ENCODE measurements at regions not wholly inside any gene's neighbourhood (a gene's known extent, or its start where the extent isn't known, plus 50 kb on each side); places are given as distances from the start of the nearest gene placed in this dataset.

DNA sequence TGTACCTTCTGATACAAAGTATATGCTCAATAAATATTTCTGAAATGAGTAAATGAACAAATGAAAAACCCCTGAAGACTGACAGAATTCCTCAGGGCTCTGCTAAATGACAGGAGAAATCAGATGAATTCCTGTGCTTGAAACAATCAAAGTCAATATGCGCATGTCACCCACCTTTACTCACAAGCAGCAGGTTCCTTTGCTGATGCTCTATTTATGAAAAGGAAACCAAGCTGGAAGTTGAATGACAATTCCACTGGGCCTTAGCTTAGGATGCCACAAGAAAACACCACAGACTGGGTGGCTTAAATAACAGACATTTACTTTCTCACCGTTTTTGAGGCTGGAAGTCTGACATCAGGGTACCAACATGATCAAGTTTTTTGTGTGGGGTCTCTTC lies 477.5 kb upstream of the TEX13C start:
- WGBS, 2 experiments (ENCODE audit: low coverage in 1 of 2, low lambda C conversion rate in 2 of 2, missing lambda C conversion rate in 2 of 2): 43 to 50% methylated on average over 2 of the region's 2 CpGs
- Histone ChIP-seq H3K9me2 (ENCODE audit: insufficient read depth) (no peaks in the 10 kb centered on the region), H3K9ac (no peak overlapping the region), H3K27me3 (replicated peaks; ENCODE audit: insufficient read depth) (no peaks in the 10 kb centered on the region), H3F3A (ENCODE audit: insufficient read depth) (no peaks in the 10 kb centered on the region), H3K4me2 (ENCODE audit: unreplicated experiment) (no peak overlapping the region), H3K36me3 (ENCODE audit: low read depth) (no peaks in the 10 kb centered on the region), H3K4me1 (ENCODE audit: insufficient read depth) (no peaks in the 10 kb centered on the region), H3K27ac (no peak overlapping the region), H3K4me3 (no peak overlapping the region), H3K79me2 (ENCODE audit: insufficient read depth) (no peaks in the 10 kb centered on the region), H4K20me1 (ENCODE audit: insufficient read depth) (no peaks in the 10 kb centered on the region), H3K9me3 (ENCODE audit: low read depth) (no peaks in the 10 kb centered on the region), H2AFZ (no peak overlapping the region)
- in situ Hi-C loops (cut with MboI): no loop called here
- DNase-seq: no peak
- TF ChIP-seq EZH2phosphoT487 (IDR thresholded peaks at IDR 0.05; ENCODE audit: insufficient read depth, low read depth) (no peak), EZH2 (IDR thresholded peaks at IDR 0.05; ENCODE audit: insufficient read depth, poor library complexity, severe bottlenecking) (no peak)

DNA sequence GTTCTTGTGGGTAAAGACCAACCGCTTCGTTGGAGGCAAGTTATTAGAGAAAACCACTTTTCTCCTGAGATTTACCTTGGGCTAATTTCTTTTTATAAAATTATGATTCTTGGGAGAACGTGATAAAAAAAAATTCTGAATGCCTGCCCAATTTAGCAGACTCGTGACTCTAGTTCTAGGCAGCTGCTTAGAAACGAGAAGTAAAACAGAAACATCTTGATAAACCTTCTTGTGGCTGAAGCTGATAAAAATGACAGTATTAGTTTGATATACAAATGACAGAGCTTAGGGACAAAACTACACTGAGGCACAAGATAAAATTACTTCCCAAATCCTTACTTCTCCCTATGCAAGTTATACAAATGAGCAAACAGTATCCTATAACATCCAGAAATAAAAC lies 458.9 kb upstream of the TEX13C start:
- Histone ChIP-seq H3K36me3 (ENCODE audit: low read depth) (no peaks in the 10 kb centered on the region), H3K27me3 (replicated peaks; ENCODE audit: insufficient read depth) (no peaks in the 10 kb centered on the region), H3K9me3 (ENCODE audit: low read depth) (no peaks in the 10 kb centered on the region), H2AFZ (no peak overlapping the region), H3K4me1 (ENCODE audit: insufficient read depth) (no peaks in the 10 kb centered on the region), H3K9me2 (ENCODE audit: insufficient read depth) (no peaks in the 10 kb centered on the region), H3K9ac (no peak overlapping the region), H3F3A (ENCODE audit: insufficient read depth) (no peaks in the 10 kb centered on the region), H3K79me2 (ENCODE audit: insufficient read depth) (no peaks in the 10 kb centered on the region), H3K4me2 (ENCODE audit: unreplicated experiment) (no peak overlapping the region), H4K20me1 (ENCODE audit: insufficient read depth) (no peaks in the 10 kb centered on the region), H3K27ac (no peak overlapping the region), H3K4me3 (no peak overlapping the region)
- DNase-seq: no peak
- in situ Hi-C loops (cut with MboI): no loop called here
- 20 to 41% methylated on average over 5 of the region's 5 CpGs for WGBS, 2 experiments (ENCODE audit: low coverage in 1 of 2, low lambda C conversion rate in 2 of 2, missing lambda C conversion rate in 2 of 2)
- TF ChIP-seq EZH2 (IDR thresholded peaks at IDR 0.05; ENCODE audit: insufficient read depth, poor library complexity, severe bottlenecking): no peak
- no peak for TF ChIP-seq EZH2phosphoT487 (IDR thresholded peaks at IDR 0.05; ENCODE audit: insufficient read depth, low read depth)

DNA sequence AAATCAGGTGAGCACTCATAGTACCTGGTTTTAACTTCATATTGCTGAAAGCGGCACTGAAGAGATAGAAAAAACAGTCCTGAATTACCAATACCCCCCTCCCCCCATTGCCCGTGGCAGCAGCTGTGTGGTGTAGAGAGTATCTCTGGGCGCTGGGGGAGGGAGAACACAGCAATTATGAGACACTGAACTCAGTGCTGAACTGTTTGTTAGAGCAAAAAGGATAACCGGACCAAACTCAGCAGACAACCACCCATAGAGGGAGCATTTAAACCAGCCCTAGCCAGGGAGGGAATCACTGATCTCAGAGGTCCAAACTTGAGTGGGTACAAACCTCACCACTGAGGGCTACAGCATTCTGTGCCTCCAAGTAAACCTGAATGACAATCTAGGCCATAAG lies 457.4 kb upstream of the TEX13C start:
- Histone ChIP-seq H3F3A (ENCODE audit: insufficient read depth) (no peaks in the 10 kb centered on the region), H3K4me2 (ENCODE audit: unreplicated experiment) (no peak overlapping the region), H4K20me1 (ENCODE audit: insufficient read depth) (no peaks in the 10 kb centered on the region), H3K9me2 (ENCODE audit: insufficient read depth) (no peaks in the 10 kb centered on the region), H3K36me3 (ENCODE audit: low read depth) (no peaks in the 10 kb centered on the region), H3K27me3 (replicated peaks; ENCODE audit: insufficient read depth) (no peaks in the 10 kb centered on the region), H2AFZ (no peak overlapping the region), H3K79me2 (ENCODE audit: insufficient read depth) (no peaks in the 10 kb centered on the region), H3K27ac (no peak overlapping the region), H3K4me3 (no peak overlapping the region), H3K9ac (no peak overlapping the region), H3K4me1 (ENCODE audit: insufficient read depth) (no peaks in the 10 kb centered on the region), H3K9me3 (ENCODE audit: low read depth) (no peaks in the 10 kb centered on the region)
- no peak for TF ChIP-seq EZH2phosphoT487 (IDR thresholded peaks at IDR 0.05; ENCODE audit: insufficient read depth, low read depth)
- TF ChIP-seq EZH2 (IDR thresholded peaks at IDR 0.05; ENCODE audit: insufficient read depth, poor library complexity, severe bottlenecking): no peak
- no peak for DNase-seq
- 46 to 51% methylated on average over 4 of the region's 4 CpGs for WGBS, 2 experiments (ENCODE audit: low coverage in 1 of 2, low lambda C conversion rate in 2 of 2, missing lambda C conversion rate in 2 of 2)
- in situ Hi-C loops (cut with MboI): no loop called here

DNA sequence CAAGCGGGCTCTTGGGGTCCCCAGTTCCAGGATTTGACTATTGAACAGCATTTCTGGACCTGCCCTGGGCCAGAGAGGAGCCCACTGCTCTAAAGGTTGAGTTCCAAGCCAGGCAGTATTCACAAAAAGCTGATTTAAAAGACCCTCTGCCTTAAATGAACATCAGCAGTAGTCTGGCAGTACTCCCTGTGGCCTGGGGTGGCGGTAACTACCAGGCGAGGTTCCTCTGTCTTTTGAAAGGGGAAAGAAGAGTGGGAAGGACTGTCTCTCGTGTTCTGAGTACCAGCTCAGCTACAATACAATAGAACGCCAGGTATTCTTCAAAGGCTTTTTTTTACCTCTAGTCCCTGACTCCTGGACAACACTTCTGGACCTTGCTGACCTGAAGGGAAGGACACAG lies 456.4 kb upstream of the TEX13C start:
- Histone ChIP-seq H3F3A (ENCODE audit: insufficient read depth) (no peaks in the 10 kb centered on the region), H3K27me3 (replicated peaks; ENCODE audit: insufficient read depth) (no peaks in the 10 kb centered on the region), H3K4me2 (ENCODE audit: unreplicated experiment) (no peak overlapping the region), H3K36me3 (ENCODE audit: low read depth) (no peaks in the 10 kb centered on the region), H4K20me1 (ENCODE audit: insufficient read depth) (no peaks in the 10 kb centered on the region), H3K9ac (no peak overlapping the region), H3K27ac (no peak overlapping the region), H3K9me3 (ENCODE audit: low read depth) (no peaks in the 10 kb centered on the region), H2AFZ (no peak overlapping the region), H3K79me2 (ENCODE audit: insufficient read depth) (no peaks in the 10 kb centered on the region), H3K4me3 (no peak overlapping the region), H3K4me1 (ENCODE audit: insufficient read depth) (no peaks in the 10 kb centered on the region), H3K9me2 (ENCODE audit: insufficient read depth) (no peaks in the 10 kb centered on the region)
- TF ChIP-seq EZH2 (IDR thresholded peaks at IDR 0.05; ENCODE audit: insufficient read depth, poor library complexity, severe bottlenecking) (no peak), EZH2phosphoT487 (IDR thresholded peaks at IDR 0.05; ENCODE audit: insufficient read depth, low read depth) (no peak)
- in situ Hi-C loops (cut with MboI): no loop called here
- 39% methylated on average over 5 of the region's 5 CpGs for WGBS, 2 experiments (ENCODE audit: low coverage in 1 of 2, low lambda C conversion rate in 2 of 2, missing lambda C conversion rate in 2 of 2)
- no peak for DNase-seq

DNA sequence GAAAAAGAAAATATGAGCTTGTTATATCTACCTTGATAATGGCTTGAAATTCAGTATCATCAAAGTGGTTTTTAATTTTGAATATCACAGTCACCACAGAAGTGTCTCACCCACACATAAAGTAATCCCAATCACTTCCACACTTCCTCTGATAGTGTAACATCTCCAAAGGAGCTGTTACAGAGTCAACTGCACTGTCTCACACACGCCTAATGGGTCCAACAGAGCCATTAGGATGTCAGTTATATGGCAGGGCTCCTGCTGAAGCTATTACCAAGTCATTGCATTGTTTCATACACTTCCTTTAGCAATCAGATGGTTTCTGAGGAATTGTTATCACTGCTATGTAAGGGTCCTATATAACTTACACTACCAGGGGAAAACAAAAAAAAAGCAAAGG lies 432.1 kb upstream of the TEX13C start:
- TF ChIP-seq EZH2 (IDR thresholded peaks at IDR 0.05; ENCODE audit: insufficient read depth, poor library complexity, severe bottlenecking): no peak
- H3K79me2 ChIP-seq (ENCODE audit: insufficient read depth): no peaks in the 10 kb centered on the region
- no peak overlapping the region for H3K4me2 ChIP-seq (ENCODE audit: unreplicated experiment)
- H4K20me1 ChIP-seq (ENCODE audit: insufficient read depth): no peaks in the 10 kb centered on the region
- no peak overlapping the region for H3K9ac ChIP-seq
- no peaks in the 10 kb centered on the region for H3K4me1 ChIP-seq (ENCODE audit: insufficient read depth)
- no peak for DNase-seq
- no peaks in the 10 kb centered on the region for H3K36me3 ChIP-seq (ENCODE audit: low read depth)
- H3K9me2 ChIP-seq (ENCODE audit: insufficient read depth): no peaks in the 10 kb centered on the region
- no peak overlapping the region for H3K27ac ChIP-seq
- no peak overlapping the region for H2AFZ ChIP-seq
- 0 to 10% methylated on average over 1 of the region's 1 CpG for WGBS, 2 experiments (ENCODE audit: low coverage in 1 of 2, low lambda C conversion rate in 2 of 2, missing lambda C conversion rate in 2 of 2)
- no peaks in the 10 kb centered on the region for H3K27me3 ChIP-seq (replicated peaks; ENCODE audit: insufficient read depth)
- H3K9me3 ChIP-seq (ENCODE audit: low read depth): no peaks in the 10 kb centered on the region
- in situ Hi-C loops (cut with MboI): no loop called here
- no peaks in the 10 kb centered on the region for H3F3A ChIP-seq (ENCODE audit: insufficient read depth)
- H3K4me3 ChIP-seq: no peak overlapping the region

Data from GM23248 (cell line).